DMS153 (cell line): ENCODE measurements at regions not wholly inside any gene's neighbourhood (a gene's known extent, or its start where the extent isn't known, plus 50 kb on each side); places are given as distances from the start of the nearest gene placed in this dataset.
A peak's percentile ranks its signal among the peaks of the same experiment; 100 is the strongest.

Source experiments
- DNase-seq: peaks from one replicate; lab custom pipeline; 2025; lab: John Stamatoyannopoulos, UW

- DNase-seq: no peak
These were observed 178.8 kb upstream of the CDH10 start for GRCh38 chr5:24823625-24824024.

- DNase-seq: no peak
These were observed 175.1 kb upstream of the CDH10 start for GRCh38 chr5:24819841-24820240.

DNA sequence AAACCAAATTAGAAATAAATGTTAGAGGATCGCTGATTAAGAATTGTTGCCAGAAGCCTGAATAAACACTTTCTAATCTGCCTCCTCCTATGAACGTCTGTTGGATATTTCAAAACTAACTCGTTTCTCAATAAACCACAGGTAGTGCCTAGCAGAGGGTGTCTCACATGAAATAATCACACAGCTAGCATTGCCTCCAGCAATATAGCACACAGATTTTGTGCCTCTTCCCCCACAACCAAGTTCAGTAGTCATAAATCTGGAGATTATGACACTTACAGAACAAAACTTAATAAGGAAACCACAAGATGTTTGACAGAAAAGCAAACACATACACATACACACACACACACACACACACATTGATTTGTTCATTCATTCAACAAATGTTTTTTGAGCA lies 173.2 kb upstream of the CDH10 start:
- DNase-seq: no peak

GRCh38 chr5:24816206-24816605 lies 171.4 kb upstream of the CDH10 start:
- no peak for DNase-seq

DNA sequence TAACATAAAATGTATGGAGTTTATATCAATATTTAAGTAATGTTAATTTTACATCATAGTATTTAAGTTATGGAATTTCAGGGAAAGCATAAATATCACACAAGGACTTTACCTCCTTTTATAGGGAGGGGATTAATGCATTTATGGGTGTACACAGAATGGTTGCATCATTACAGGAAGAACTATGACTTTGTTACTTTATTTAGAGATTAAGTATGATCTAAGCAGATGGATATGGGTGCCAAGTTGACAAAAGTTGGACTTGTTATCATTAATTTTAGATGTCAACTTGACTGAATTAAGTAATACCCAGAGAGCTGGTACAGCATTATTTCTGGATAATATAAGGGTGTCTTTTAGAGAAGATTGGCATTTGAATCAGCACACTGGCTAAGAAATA lies 160.5 kb upstream of the CDH10 start:
- no peak for DNase-seq

GRCh38 chr5:24804221-24804681 lies 159.5 kb upstream of the CDH10 start:
- no peak for DNase-seq

DNA sequence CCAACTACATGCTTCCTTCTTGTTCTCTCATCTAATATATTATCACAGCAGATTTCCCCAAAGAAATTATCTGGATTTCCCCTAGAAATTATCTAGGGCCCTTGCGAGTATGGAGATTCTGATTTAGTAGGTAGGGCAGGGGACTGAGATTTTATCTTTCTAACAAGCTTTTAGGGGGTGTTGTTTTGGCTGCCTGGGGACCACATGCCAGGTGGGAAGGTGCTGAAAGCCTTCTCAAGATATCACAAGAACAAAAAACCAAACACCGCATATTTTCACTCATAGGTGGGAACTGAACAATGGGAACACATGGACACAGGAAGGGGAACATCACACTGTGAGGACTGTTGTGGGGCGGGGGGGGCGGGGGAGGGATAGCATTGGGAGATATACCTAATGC lies 146.5 kb upstream of the CDH10 start:
- DNase-seq: no peak

- no peak for DNase-seq
These were observed 145.0 kb upstream of the CDH10 start for GRCh38 chr5:24789611-24790351.

GRCh38 chr5:24788829-24789514 lies 144.2 kb upstream of the CDH10 start:
- no peak for DNase-seq

DNA sequence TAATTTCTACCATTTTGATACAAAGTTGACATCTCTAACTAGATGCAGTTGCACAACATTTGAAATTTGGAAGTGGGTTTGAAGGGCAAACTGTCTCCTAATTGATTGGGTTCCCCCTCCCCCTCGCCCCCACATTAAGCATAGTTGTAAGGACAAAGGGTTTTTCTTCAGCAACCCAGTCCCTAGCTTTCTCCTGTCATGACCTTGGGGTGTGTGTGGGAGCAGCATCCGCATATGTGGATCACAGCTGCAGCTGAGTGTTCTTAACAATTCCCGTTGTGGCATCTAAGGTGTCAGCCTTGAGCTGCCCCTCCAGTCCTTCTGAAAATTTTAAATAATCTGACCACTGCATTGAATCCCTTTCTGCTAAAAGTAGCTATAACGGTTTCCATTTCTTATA lies 141.3 kb upstream of the CDH10 start:
- no peak for DNase-seq

GRCh38 chr5:24783596-24783995 lies 138.8 kb upstream of the CDH10 start:
- DNase-seq: no peak

DNA sequence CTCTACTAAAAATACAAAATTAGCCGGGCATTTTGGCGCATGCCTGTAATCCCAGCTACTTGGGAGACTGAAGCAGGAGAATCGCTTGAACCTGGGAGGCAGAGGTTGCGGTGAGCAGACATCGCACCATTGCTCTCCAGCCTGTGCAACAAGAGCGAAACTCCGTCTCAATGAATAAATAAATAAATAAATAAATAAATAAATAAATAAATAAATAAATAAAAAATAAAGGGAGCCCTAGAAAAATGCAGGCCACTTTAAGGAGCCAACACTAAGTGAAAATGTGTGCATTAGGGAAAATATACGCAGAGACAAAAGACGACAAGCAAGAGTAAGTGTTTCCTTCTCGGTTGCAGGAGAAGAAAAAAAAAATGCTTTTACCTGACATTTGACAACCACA lies 132.6 kb upstream of the CDH10 start:
- no peak for DNase-seq

DNA sequence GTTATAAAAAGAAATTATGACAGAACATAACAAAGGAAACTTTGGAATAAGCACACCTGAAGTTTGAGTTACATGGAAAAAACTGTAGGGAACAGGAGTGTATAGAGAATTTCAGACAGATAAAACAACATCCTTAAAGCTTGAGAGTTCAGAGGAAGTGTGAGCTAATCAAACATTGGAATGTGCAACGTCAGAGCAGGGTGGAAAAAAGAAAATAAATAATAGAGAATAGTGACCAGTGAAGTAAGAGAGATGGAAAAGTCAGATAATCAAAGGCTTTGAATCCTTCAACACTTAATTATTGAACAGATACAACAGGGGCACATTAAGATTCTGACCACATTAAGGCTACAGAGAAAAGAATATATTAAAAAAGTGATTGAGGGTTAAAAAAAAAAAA lies 128.5 kb upstream of the CDH10 start:
- no peak for DNase-seq

DNA sequence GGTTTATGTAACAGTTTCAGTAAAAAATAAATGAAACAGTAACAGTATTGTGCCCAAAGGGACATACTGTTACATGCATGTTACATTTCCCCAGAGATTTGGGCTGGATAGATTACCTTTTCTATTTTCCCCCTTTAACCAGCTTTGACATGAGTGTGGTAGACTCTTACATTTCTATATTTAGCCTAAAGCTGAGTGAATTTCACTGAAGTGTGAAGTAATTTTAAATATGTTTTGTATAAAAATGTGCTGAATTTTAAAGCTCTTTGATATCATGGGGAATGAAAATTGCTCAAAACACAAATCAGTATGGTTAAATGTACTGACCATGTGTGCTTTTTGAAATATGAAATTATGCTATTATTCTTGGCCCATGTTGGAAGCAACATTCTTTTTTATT lies 122.3 kb upstream of the CDH10 start:
- no peak for DNase-seq

DNA sequence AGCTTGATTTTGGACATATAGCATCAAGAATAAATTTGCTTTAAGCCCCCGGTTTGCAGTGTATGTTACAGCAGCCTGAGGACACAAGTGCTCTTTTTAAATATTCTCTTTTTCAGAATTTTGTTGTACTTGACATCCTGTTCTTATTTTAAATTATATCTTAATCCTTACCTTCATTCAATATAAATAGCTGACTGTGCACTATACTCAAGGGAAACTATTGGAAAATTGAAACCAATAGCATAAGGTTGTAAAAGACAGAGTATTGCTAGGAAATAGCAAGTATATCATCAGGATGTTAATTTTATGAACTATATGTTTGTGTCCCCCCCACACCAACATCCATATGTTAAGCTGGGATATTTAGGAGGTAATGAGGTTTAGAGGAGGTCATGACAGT lies 120.4 kb upstream of the CDH10 start:
- no peak for DNase-seq

- DNase-seq: no peak
These were observed 105.6 kb upstream of the CDH10 start for GRCh38 chr5:24750355-24750754.

DNA sequence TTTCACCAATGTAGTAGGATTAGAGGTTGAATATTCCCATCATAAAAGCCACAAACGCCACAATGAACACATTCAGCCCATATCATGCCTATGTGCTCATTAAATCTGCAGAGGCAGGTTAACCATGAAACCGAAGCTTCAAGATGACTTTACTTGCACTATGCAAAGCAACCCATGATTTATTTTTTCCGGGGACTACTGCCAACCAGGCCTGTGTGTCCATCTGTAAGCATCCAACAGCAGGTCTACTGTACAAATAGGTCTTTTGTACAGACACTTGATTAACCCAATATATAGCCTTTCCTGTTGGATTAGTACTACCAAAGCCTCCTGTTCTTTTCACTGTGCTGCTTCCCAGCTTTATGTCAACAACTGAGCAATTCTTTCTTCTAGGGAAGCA lies 104.9 kb upstream of the CDH10 start:
- DNase-seq: peak; percentile 77

DNA sequence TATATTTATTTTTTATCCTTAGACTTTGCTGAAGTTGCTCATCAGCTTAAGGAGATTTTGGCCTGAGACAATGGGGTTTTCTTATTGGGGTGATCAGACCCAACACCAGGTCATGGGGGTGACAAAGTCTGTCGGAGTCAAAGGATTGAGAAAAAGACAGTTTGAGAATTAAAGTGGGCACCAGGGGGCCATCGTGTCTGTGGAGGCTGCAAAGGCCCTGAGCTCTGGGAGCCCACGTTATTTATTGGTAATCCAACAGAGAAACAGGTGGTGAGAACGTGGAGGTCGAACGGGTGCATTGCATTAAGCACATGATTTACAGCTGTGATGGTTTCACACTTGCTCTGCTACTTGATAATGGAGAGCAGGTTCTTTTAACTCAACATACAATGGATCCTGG lies 102.5 kb upstream of the CDH10 start:
- no peak for DNase-seq

DNA sequence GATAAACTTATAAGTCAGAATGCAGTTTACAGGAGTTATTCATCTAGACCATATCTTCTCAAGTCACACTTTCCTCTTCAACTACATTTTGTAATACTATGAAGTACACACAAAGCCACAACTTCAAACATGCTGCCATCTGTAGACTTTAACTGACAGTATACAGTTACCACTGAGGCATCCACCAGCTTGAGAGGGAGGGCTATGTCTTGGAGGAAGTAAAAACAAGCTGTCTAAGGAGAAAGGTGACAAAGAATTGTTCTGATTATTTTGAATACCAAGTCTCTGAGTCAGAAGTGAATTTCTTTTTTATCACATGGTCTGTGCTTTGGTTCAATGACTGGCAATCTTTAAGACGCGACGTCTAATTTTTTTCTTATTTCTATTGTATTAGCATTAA lies 97.6 kb upstream of the CDH10 start:
- DNase-seq: no peak

DNA sequence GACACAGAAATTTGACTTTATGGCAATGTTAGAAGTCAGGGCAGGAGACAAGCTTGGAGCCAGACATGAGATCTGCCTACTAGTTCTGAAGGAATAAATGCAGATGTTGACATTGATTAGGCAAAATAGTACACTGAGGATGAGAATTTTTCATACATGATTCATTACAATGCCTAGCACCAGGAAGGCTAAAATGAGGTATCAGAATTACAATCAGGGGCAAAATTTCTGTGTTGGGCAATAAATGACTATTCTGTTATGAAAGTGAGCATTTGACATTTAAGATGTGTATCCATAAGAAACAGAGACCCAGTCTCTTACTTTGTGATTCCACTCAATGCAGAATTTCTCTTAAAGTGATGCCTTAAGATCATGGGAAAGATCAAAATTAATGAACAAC lies 92.4 kb upstream of the CDH10 start:
- no peak for DNase-seq

DNA sequence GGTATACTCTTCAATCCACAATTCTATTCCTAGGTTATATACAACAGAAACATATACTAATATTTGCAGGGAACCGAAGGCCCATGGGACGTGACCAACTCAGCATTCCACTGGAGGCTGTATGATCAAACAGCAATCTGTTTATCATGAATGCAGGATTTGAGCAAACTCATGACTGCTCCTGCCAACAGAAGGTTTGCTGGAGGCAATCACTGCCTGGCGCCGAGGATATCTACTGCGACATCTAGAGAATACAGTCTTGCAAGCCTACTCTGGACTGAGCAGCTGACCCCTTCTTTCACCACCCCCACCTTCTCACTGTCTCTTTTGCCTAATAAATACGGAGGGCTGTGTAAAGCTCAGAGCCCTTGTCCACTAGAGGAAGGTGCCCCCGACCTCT lies 90.5 kb upstream of the CDH10 start:
- no peak for DNase-seq

GRCh38 chr5:24732184-24732583 lies 87.4 kb upstream of the CDH10 start:
- no peak for DNase-seq

DNA sequence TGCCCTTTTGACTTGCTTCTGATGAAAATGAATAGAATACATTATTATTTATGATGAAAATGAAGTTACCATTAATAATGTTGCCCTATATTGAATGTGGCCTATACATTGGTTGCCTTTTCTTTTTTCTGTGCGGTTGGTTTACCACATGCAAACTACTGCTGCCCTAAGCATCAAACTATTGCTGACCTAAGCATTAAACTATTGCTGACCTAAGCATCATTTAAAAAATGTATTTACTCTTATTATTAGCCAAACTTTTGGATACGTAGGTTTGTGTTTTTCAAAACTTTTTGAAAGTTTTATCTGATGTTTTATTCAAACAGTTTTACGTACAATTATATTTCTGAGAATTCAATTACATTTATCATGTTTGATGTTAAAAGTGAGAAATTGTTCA lies 76.0 kb upstream of the CDH10 start:
- DNase-seq: no peak

- no peak for DNase-seq
These were observed 70.0 kb upstream of the CDH10 start for GRCh38 chr5:24714746-24715145.
